ENCODE measurements at regions not wholly inside any gene's neighbourhood (a gene's known extent, or its start where the extent isn't known, plus 50 kb on each side); places are given as distances from the start of the nearest gene placed in this dataset.

DNA sequence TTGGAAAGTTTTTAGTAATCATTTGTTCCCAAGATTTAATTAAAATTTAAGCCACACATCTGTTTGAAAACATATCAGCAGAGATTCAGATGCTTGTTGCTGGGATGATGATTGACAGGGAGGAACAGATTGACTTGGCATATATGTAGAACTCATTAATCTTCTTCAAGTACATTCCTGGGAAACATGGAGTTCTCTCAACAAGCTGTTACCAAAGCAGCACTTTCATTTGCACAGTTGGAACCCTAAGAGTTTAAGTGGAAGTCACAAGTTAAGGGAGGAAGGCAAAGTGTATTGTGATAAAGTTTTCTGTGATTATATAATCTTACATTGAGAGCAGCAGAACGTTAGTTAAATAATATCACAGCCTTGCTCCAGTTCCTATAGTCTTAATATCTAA, 485.4 kb upstream of the CELF2 start:
- Histone ChIP-seq H3K9ac (ENCODE audit: low read length) (no peak overlapping the region), H3F3A (ENCODE audit: insufficient read depth) (no peaks in the 10 kb centered on the region), H4K20me1 (ENCODE audit: low read depth, low read length) (no peaks in the 10 kb centered on the region), H3K4me2 (ENCODE audit: low read depth, low read length, poor library complexity, severe bottlenecking) (no peak overlapping the region), H3K79me2 (ENCODE audit: insufficient read depth, low read length) (no peaks in the 10 kb centered on the region), H2AFZ (ENCODE audit: low read depth, low read length, severe bottlenecking) (no peak overlapping the region), H3K27me3 (ENCODE audit: low read length) (no peaks in the 10 kb centered on the region), H3K9me3 (ENCODE audit: insufficient read depth, low read length) (no peaks in the 10 kb centered on the region), H3K36me3 (ENCODE audit: low read length) (no peaks in the 10 kb centered on the region), H3K9me2 (replicated peaks; ENCODE audit: insufficient read depth, low read length) (no peaks in the 10 kb centered on the region), H3K27ac (ENCODE audit: low read depth, low read length) (no peak overlapping the region), H3K4me3 (ENCODE audit: insufficient read depth, low read length, poor library complexity, severe bottlenecking) (no peak overlapping the region)
- TF ChIP-seq EZH2phosphoT487 (conservative IDR thresholded peaks at IDR 0.05; ENCODE audit: low read length), result no peak
- TF ChIP-seq, protein P1, sequence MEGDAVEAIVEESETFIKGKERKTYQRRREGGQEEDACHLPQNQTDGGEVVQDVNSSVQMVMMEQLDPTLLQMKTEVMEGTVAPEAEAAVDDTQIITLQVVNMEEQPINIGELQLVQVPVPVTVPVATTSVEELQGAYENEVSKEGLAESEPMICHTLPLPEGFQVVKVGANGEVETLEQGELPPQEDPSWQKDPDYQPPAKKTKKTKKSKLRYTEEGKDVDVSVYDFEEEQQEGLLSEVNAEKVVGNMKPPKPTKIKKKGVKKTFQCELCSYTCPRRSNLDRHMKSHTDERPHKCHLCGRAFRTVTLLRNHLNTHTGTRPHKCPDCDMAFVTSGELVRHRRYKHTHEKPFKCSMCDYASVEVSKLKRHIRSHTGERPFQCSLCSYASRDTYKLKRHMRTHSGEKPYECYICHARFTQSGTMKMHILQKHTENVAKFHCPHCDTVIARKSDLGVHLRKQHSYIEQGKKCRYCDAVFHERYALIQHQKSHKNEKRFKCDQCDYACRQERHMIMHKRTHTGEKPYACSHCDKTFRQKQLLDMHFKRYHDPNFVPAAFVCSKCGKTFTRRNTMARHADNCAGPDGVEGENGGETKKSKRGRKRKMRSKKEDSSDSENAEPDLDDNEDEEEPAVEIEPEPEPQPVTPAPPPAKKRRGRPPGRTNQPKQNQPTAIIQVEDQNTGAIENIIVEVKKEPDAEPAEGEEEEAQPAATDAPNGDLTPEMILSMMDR (IDR thresholded peaks at IDR 0.05; ENCODE audit: insufficient read depth, low read length, poor library complexity, severe bottlenecking), result no peak

DNA sequence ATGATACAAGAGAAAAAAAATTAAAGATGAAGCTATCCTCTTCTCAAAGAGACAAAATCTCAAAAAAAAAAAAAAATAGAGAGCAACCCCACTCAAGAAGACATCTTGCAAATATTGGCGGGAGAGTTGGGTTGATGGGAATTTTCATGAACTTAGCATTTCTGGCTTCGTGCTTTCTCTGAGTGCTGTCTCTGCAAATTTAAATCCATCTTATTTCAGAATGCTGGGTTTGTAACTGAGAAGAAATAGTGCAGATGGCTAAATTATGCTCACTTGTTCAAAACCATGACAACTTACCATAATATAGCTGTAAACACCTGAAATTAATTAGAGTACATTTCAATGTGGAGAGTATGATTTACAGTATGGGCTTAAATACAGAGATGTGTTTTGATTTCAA, 484.8 kb upstream of the CELF2 start:
- TF ChIP-seq EZH2phosphoT487 (conservative IDR thresholded peaks at IDR 0.05; ENCODE audit: low read length), result no peak
- TF ChIP-seq, protein P1 (IDR thresholded peaks at IDR 0.05; ENCODE audit: insufficient read depth, low read length, poor library complexity, severe bottlenecking), result no peak
- H3K27me3 ChIP-seq (ENCODE audit: low read length), result no peaks in the 10 kb centered on the region

DNA sequence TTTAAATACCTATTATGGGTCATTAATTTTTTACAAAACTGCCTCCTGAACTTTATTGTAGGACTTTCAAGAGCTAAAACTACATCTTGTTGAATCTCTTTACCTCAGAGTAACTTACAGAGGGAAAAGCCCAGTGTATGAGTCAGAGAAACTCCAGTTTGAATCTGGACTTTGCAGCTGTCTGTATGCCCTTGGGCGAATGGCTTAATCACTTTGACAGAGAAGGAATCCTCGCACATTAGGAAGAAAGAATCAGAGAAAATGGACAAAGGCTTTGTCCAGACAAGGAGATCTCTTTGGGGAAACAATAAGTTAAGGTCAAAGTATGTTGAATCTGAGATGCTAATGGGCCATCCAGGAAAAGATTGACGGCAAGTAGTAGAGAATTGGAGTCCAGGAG, 484.2 kb upstream of the CELF2 start:
- Histone ChIP-seq H3K9me2 (replicated peaks; ENCODE audit: insufficient read depth, low read length) (no peaks in the 10 kb centered on the region), H4K20me1 (ENCODE audit: low read depth, low read length) (no peaks in the 10 kb centered on the region), H3K79me2 (ENCODE audit: insufficient read depth, low read length) (no peaks in the 10 kb centered on the region), H3K4me2 (ENCODE audit: low read depth, low read length, poor library complexity, severe bottlenecking) (no peak overlapping the region), H3K9me3 (ENCODE audit: insufficient read depth, low read length) (no peaks in the 10 kb centered on the region), H3K27me3 (ENCODE audit: low read length) (no peaks in the 10 kb centered on the region), H3K27ac (ENCODE audit: low read depth, low read length) (no peak overlapping the region), H2AFZ (ENCODE audit: low read depth, low read length, severe bottlenecking) (no peak overlapping the region), H3K4me3 (ENCODE audit: insufficient read depth, low read length, poor library complexity, severe bottlenecking) (no peak overlapping the region), H3F3A (ENCODE audit: insufficient read depth) (no peaks in the 10 kb centered on the region), H3K36me3 (ENCODE audit: low read length) (no peaks in the 10 kb centered on the region), H3K9ac (ENCODE audit: low read length) (no peak overlapping the region)
- TF ChIP-seq EZH2phosphoT487 (conservative IDR thresholded peaks at IDR 0.05; ENCODE audit: low read length), result no peak
- TF ChIP-seq, protein P1 (IDR thresholded peaks at IDR 0.05; ENCODE audit: insufficient read depth, low read length, poor library complexity, severe bottlenecking), result no peak

More for the DNA sequence above, 484.8 kb upstream of the CELF2 start:
- Histone ChIP-seq H3K4me3 (ENCODE audit: insufficient read depth, low read length, poor library complexity, severe bottlenecking) (no peak overlapping the region), H3K9me2 (replicated peaks; ENCODE audit: insufficient read depth, low read length) (no peaks in the 10 kb centered on the region), H3F3A (ENCODE audit: insufficient read depth) (no peaks in the 10 kb centered on the region), H3K27ac (ENCODE audit: low read depth, low read length) (no peak overlapping the region), H3K36me3 (ENCODE audit: low read length) (no peaks in the 10 kb centered on the region), H3K9me3 (ENCODE audit: insufficient read depth, low read length) (no peaks in the 10 kb centered on the region), H3K79me2 (ENCODE audit: insufficient read depth, low read length) (no peaks in the 10 kb centered on the region), H4K20me1 (ENCODE audit: low read depth, low read length) (no peaks in the 10 kb centered on the region), H3K9ac (ENCODE audit: low read length) (no peak overlapping the region), H2AFZ (ENCODE audit: low read depth, low read length, severe bottlenecking) (no peak overlapping the region), H3K4me2 (ENCODE audit: low read depth, low read length, poor library complexity, severe bottlenecking) (no peak overlapping the region)
